ENCODE measurements at regions not wholly inside any gene's neighbourhood (a gene's known extent, or its start where the extent isn't known, plus 50 kb on each side); places are given as distances from the start of the nearest gene placed in this dataset.
"Not testable (repeated sequence)": the region's sequence is repeated elsewhere in the genome, so short reads cannot be mapped to it uniquely, and the experiment has no call there.

- DNase-seq (ENCODE audit: low spot score); intact Hi-C loops (cut with DNase I): not testable (repeated sequence)
- ATAC-seq: peak; percentile 41
Observed at GRCh38 chrX:144134448-144135119, 250.7 kb downstream of the UBE2NL start.

GRCh38 chrX:144154474-144154873, 270.6 kb downstream of the UBE2NL start:
- DNase-seq (ENCODE audit: low spot score); ATAC-seq; intact Hi-C loops (cut with DNase I): not testable (repeated sequence)

DNA sequence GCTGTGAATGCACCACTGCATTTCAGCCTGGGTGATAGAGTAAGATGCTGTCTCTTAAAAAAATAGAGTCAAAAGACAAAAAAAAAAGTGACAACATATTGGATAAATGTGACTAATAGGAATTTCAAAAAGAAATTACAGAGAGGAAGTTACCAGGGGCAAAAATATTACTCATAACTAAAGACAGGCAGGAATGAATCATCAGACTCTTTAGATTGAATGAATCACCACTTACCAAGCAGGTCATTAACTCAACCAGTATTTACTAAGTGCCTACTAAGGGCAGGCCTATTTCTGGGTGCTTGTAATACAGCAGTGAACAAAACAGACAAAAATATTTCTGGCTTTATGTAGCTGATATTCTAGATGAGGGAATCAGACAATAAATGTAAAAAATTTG, 301.3 kb downstream of the UBE2NL start:
- ATAC-seq; intact Hi-C loops (cut with DNase I); DNase-seq (ENCODE audit: low spot score): not testable (repeated sequence)

- DNase-seq (ENCODE audit: low spot score); ATAC-seq; intact Hi-C loops (cut with DNase I): not testable (repeated sequence)
Observed at GRCh38 chrX:144188489-144188888, 304.6 kb downstream of the UBE2NL start.

DNA sequence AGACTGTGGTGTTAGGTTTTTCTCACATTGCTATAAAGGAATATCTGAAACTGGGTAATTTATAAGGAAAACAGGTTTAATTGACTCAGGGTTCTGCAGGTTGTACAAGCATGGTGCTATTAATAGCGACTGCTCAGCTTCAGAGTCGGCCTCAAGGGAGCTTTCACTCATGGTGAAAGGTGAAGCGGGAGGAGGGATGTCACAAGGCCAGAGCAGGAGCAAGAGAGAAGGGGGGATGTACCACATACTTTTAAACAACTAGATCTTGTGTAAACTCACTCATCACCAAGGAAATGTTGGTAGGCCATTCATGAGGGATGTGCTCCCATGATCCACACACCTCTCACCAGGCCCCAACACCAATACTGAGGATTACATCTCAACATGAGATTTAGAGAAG, 313.2 kb downstream of the UBE2NL start:
- ATAC-seq; DNase-seq (ENCODE audit: low spot score); intact Hi-C loops (cut with DNase I): not testable (repeated sequence)

DNA sequence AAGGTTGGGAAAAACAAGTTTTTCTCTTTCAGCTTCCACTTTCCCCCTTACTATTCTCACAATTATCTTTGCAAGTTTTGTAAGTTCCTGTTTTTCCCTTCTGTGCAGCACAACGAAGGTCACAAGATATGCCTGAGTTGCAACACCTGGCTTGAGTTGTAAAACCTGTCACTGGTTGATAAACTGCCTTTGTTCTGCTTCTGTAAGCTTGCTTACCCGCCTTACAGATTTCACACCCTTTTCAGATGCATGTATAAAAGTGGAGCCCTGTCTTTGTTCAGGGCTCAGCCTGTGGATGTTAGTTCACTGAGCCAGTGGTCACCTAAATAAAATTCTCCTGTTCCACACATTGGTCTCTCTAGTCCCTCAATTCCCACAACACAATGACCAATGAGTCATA, 318.9 kb downstream of the UBE2NL start:
- intact Hi-C loops (cut with DNase I); DNase-seq (ENCODE audit: low spot score); ATAC-seq: not testable (repeated sequence)

DNA sequence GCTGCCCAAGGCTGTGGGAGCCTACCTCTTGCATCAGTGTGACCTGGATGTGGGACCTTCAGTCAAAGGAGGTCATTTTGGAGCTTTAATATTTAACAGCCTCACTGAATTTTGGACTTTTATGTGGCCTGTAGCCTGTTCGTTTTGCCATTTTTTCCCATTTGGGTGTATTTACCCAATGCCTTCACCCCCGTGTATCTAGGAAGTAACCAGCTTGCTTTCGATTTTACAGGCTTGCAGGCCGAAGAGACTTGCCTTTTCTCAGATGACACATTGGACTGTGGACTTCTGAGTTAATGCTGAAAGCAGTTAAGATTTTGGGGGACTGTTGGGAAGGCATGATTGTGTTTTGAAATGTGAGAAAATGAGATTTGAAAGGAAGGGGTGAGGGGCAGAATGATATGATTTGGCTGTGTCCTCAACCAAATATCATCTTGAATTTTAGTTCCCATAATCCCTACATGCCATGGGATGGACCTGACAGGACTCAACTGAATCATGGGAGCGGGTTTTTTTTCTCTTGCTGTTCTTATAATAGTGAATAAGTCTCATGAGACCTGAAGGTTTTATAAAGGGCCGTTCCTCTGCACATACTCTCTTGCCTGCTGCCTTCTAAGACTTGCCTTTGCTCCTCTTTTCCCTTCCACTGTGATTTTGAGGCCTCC, 324.6 kb downstream of the UBE2NL start:
- intact Hi-C loops (cut with DNase I); DNase-seq (ENCODE audit: low spot score); ATAC-seq: not testable (repeated sequence)

DNA sequence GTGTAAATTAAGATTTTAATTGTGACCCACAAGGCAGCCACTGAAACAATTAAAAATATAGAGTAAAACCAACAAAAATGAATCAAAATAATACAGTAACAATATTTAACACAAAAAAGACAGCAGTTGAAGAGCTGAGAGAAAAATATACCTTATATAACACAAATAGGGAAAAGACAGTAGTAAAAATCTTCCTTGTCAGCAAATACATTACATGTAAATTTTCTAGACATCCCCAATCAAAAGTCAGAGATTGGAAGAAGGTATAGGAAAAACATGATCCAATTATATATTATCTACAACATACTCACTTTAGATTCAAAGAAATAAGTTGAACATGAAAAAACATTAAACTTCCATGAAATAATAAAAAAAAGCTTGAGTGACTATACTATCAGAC, 330.8 kb downstream of the UBE2NL start:
- ATAC-seq (no peak), DNase-seq (ENCODE audit: low spot score) (no peak)
- intact Hi-C loops (cut with DNase I): no loop called here

GRCh38 chrX:144219035-144219434, 335.2 kb downstream of the UBE2NL start:
- ATAC-seq: no peak
- DNase-seq (ENCODE audit: low spot score): no peak
- intact Hi-C loops (cut with DNase I): no loop called here

DNA sequence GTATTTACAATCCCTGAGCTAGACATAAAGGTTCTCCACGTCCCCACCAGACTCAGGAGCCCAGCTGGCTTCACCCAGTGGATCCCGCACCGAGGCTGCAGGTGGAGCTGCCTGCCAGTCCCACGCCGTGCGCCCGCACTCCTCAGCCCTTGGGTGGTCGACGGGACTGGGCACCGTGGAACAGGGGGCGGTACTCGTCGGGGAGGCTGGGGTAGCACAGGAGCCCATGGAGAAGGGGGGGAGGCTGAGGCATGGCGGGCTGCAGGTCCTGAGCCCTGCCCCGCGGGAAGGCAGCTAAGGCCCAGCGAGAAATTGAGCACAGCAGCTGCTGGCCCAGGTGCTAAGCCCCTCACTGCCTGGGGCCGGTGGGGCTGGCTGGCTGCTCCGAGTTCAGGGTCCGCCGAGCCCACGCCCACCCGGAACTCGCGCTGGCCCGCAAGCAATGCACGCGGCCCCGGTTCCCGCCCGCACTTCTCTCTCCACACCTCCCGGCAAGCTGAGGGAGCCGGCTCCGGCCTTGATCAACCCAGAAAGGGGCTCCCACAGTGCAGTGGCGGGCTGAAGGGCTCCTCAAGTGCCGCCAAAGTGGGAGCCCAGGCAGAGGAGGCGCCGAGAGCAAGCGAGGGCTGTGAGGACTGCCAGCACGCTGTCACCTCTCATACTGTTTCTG, 347.4 kb downstream of the UBE2NL start:
- DNase-seq (ENCODE audit: low spot score); intact Hi-C loops (cut with DNase I); ATAC-seq: not testable (repeated sequence)

DNA sequence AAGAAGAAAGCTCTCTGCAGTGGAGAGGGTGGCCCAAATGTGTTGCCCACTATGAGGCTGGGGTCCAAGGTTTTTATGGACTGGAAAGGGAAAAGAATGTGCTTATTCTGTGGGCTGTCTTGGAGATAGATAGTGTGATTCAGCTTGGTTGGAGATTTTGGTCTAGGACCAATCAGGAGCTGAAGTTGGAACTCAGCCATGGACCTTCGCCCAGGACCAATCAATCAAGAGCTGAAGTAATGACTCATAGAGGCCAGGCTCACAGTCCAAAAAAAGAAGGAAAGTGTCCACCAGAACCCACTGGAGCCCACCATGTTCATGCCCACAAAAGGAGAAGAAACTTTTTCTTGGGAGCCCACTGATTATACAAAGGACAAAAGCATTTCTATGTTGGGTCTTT, 369.5 kb downstream of the UBE2NL start:
- intact Hi-C loops (cut with DNase I): no loop called here
- no peak for ATAC-seq
- DNase-seq (ENCODE audit: low spot score): no peak

DNA sequence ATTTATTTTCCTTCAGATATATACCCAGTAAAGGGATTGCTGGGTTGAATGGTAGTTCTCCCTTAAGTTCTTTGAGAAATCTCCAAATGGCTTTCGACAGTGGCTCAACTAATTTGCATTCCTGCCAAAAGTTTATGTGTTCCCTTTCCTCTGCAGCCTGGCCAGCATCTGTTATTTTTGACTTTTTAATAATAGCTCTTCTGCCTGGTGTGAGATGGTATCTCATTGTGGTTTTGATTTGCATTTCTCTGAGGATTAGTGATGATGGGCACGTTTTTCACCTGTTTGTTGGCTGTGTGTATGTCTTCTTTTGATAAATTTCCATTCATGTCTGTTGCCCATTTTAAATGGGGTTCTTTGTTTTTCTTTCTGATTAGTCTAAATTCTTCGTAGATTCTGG, 375.2 kb downstream of the UBE2NL start:
- no peak for ATAC-seq
- intact Hi-C loops (cut with DNase I): no loop called here
- no peak for DNase-seq (ENCODE audit: low spot score)

GRCh38 chrX:144265641-144266040, 381.8 kb downstream of the UBE2NL start:
- no peak for ATAC-seq
- no peak for DNase-seq (ENCODE audit: low spot score)
- intact Hi-C loops (cut with DNase I): no loop called here

DNA sequence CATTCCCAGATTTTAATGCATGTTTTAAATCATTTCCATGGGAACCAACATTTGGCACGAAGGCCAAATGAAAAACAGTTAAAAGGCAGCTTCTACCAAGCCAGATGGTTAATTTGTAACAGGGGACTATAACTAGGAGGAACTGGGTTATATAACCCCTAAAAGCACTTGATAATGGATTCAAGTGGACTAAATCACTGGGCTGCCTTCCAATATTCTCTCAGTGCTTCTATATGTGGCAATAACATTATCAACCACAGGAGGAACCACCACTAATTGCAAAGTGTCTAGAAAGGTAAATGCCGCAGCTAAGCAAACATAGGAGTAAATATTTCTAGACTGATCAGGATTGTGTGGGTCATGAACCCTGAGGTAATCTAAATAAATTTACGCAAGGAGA, 391.5 kb downstream of the UBE2NL start:
- intact Hi-C loops (cut with DNase I): no loop called here
- ATAC-seq (peak; percentile 51), DNase-seq (ENCODE audit: low spot score) (no peak)

DNA sequence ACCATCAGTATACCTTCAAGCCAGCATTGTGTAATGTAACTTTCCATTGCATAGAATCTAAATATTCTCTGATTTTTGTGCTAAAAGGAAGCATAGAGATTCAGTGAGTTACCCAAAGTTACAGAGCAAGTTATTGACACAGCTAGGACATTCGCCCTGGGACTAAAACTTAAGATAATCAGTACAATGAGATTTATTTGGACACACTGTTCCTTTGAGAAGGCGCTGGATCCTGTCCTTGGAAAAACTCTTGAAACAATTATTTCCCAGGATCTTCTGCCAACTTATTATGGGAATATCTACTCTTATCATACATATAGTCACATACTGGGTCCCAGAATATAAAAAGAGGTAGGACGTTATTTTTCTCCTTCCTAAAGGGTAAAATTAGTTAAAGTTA, 392.0 kb downstream of the UBE2NL start:
- DNase-seq (ENCODE audit: low spot score): no peak
- ATAC-seq: peak; percentile 66
- intact Hi-C loops (cut with DNase I): no loop called here

DNA sequence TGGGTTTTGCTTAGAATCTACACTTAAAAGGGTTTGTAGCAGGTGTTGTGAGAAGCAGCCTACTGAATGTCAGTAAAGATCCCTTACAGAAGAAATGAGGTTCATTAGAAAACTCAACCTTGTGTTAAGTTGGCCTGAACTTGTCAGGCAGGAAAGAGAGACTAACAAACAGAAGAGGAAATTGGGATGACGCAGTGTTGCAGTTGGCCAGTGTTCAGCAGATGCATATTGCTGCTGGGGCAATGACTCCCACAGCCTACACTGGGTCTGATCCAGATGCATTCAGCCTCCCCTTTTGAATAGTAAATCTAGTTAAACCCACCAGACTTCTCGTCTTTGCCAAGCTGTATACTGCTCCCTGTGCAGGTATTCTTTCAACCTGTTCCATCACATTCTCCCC, 409.4 kb downstream of the UBE2NL start:
- DNase-seq (ENCODE audit: low spot score): no peak
- no peak for ATAC-seq
- intact Hi-C loops (cut with DNase I): no loop called here

GRCh38 chrX:144295921-144296320, 412.1 kb downstream of the UBE2NL start:
- DNase-seq (ENCODE audit: low spot score) (no peak), ATAC-seq (no peak)
- intact Hi-C loops (cut with DNase I): no loop called here

GRCh38 chrX:144297221-144297620, 413.4 kb downstream of the UBE2NL start:
- no peak for ATAC-seq

DNA sequence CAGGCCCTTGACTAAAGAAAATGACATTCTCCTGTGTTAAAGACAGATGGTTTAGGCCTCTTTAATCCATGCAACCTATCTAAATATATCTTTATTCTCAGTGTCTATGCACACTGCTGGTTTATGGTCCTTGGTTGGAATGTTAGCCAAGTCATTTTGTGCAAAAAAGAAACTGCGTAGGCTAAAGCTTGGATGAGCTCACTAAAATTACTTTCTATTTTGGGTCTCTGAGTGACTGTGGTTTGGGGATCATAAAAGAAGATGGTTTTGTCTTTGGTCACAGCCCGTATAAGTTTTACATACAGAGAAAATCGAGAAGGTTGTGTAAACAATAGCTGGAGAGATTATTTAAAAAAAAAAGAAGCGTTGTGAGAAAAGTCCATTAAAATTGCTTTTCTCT, 443.6 kb downstream of the UBE2NL start:
- DNase-seq (ENCODE audit: low spot score): no peak
- intact Hi-C loops (cut with DNase I): no loop called here
- no peak for ATAC-seq

More at GRCh38 chrX:144297221-144297620, 413.4 kb downstream of the UBE2NL start:
- no peak for DNase-seq (ENCODE audit: low spot score)
- intact Hi-C loops (cut with DNase I): no loop called here

DNA sequence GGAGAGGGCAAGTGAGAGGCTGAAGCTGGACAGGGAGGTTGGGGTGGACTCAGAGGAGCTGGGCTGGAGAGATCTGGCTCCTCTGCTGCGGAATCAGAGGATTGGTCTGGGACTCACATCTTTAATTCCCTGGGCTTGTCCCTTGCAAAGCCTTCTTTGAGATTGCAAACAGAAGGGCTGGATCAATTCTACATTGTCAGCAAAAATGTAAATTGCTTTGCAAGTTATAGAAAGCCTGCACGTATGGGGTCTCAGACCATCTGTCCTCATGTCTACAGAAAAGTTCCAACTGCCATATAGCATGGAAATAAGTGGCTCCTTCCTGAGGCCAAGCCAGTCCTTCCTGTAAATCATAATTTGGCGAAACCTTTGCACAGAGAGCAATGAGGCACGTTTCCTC, 449.6 kb downstream of the UBE2NL start:
- DNase-seq (ENCODE audit: low spot score) (no peak), ATAC-seq (no peak)
- intact Hi-C loops (cut with DNase I): no loop called here

All from sciatic nerve (tissue), 2 donors.